GM19468 (cell line): ENCODE measurements at regions not wholly inside any gene's neighbourhood (a gene's known extent, or its start where the extent isn't known, plus 50 kb on each side); places are given as distances from the start of the nearest gene placed in this dataset.

Experiments
- ATAC-seq: cut with Tn5 transposase; IDR thresholded peaks from one replicate; pipeline ENCODE4 v1.9.1; 2021; ENCODE audit warnings: mild to moderate bottlenecking, moderate library complexity, moderate number of reproducible peaks; ENCODE audit not compliant: unreplicated experiment; ENCODE audit errors: extremely low read depth

GRCh38 chr2:88296247-88296646 is 126.1 kb downstream of the THNSL2 start:
- peak; percentile 21 for ATAC-seq

- no peak for ATAC-seq
Observed at GRCh38 chr2:88283886-88284592, 113.9 kb downstream of the THNSL2 start.

- no peak for ATAC-seq
Observed at GRCh38 chr2:88281302-88282217, 111.4 kb downstream of the THNSL2 start.

- no peak for ATAC-seq
Observed at GRCh38 chr2:88269836-88270235, 99.7 kb downstream of the THNSL2 start.

- no peak for ATAC-seq
Observed at GRCh38 chr2:88265352-88266303, 95.5 kb downstream of the THNSL2 start.

- no peak for ATAC-seq
Observed at GRCh38 chr2:88263861-88264260, 93.7 kb downstream of the THNSL2 start.

- no peak for ATAC-seq
Observed at GRCh38 chr2:88261725-88262124, 91.6 kb downstream of the THNSL2 start.

- no peak for ATAC-seq
Observed at GRCh38 chr2:88258208-88258607, 88.1 kb downstream of the THNSL2 start.

- no peak for ATAC-seq
Observed at GRCh38 chr2:88254437-88255091, 84.4 kb downstream of the THNSL2 start.

GRCh38 chr2:88253997-88254396 is 83.9 kb downstream of the THNSL2 start:
- no peak for ATAC-seq

- no peak for ATAC-seq
Observed at GRCh38 chr2:88253375-88253774, 83.2 kb downstream of the THNSL2 start.

GRCh38 chr2:88252646-88253045 is 82.5 kb downstream of the THNSL2 start:
- ATAC-seq: no peak

- ATAC-seq: no peak
Observed at GRCh38 chr2:88252111-88252510, 82.0 kb downstream of the THNSL2 start.

- no peak for ATAC-seq
Observed at GRCh38 chr2:88250404-88250803, 80.3 kb downstream of the THNSL2 start.

GRCh38 chr2:88248280-88248828 is 78.2 kb downstream of the THNSL2 start:
- no peak for ATAC-seq

- no peak for ATAC-seq
Observed at GRCh38 chr2:88247531-88247930, 77.4 kb downstream of the THNSL2 start.

- ATAC-seq: no peak
Observed at GRCh38 chr2:88245109-88245508, 75.0 kb downstream of the THNSL2 start.

GRCh38 chr2:88239781-88240180 is 69.6 kb downstream of the THNSL2 start:
- no peak for ATAC-seq

GRCh38 chr2:88236666-88237065 is 66.5 kb downstream of the THNSL2 start:
- ATAC-seq: no peak
